ENCODE measurements at regions not wholly inside any gene's neighbourhood (a gene's known extent, or its start where the extent isn't known, plus 50 kb on each side); places are given as distances from the start of the nearest gene placed in this dataset.

- H3K36me3 ChIP-seq (ENCODE audit: control insufficient read depth, insufficient read depth, low read length) = no peaks in the 10 kb centered on the region
- H3K27ac ChIP-seq (ENCODE audit: low read length) = no peak overlapping the region
- CTCF ChIA-PET = no interaction called here
- in situ Hi-C loops (cut with HindIII; ENCODE audit: low pct_unique_long_range_greater_than_20kb, low sequenced_read_pairs) (no loop called here), intact Hi-C loops (cut with micrococcal nuclease; ENCODE audit: unreplicated experiment) (no loop called here)
- no peaks in the 10 kb centered on the region for H3K4me1 ChIP-seq (ENCODE audit: control insufficient read depth, insufficient read depth, low read length)
- ATAC-seq = no peak
- no peak for DNase-seq (ENCODE audit: low read depth, low spot score)
- POLR2A ChIA-PET = no interaction called here
- H3K27me3 ChIP-seq (ENCODE audit: control insufficient read depth, insufficient read depth, low read length) = no peaks in the 10 kb centered on the region
- BruUV-seq (replicated peaks) = no TSS peak
- H3K4me3 ChIP-seq (ENCODE audit: low read depth in 2 of 2, low read length in 2 of 2) = no peak overlapping the region
- TF ChIP-seq POLR2AphosphoS5 (IDR thresholded peaks at IDR 0.05; ENCODE audit: low read depth, low read length) (no peak), SIN3A (IDR thresholded peaks at IDR 0.05; ENCODE audit: borderline replicate concordance, insufficient read depth, low read depth, low read length) (no peak), TCF7L2 (IDR thresholded peaks at IDR 0.05; ENCODE audit: low read depth, low read length) (no peak)
- no peaks in the 10 kb centered on the region for H3K9me3 ChIP-seq (ENCODE audit: control insufficient read depth, insufficient read depth, low read depth, low read length)
Measured at GRCh38 chr2:6652251-6652650, 213.5 kb downstream of the CMPK2 start.

- H3K4me3 ChIP-seq (ENCODE audit: low read depth in 2 of 2, low read length in 2 of 2) = no peak overlapping the region
- no peaks in the 10 kb centered on the region for H3K9me3 ChIP-seq (ENCODE audit: control insufficient read depth, insufficient read depth, low read depth, low read length)
- in situ Hi-C loops (cut with HindIII; ENCODE audit: low pct_unique_long_range_greater_than_20kb, low sequenced_read_pairs) = no loop called here
- H3K36me3 ChIP-seq (ENCODE audit: control insufficient read depth, insufficient read depth, low read length) = no peaks in the 10 kb centered on the region
- H3K27ac ChIP-seq (ENCODE audit: low read length) = no peak overlapping the region
- intact Hi-C loops (cut with micrococcal nuclease; ENCODE audit: unreplicated experiment) = no loop called here
- no peak for TF ChIP-seq SIN3A (IDR thresholded peaks at IDR 0.05; ENCODE audit: borderline replicate concordance, insufficient read depth, low read depth, low read length)
- TF ChIP-seq, protein P1, sequence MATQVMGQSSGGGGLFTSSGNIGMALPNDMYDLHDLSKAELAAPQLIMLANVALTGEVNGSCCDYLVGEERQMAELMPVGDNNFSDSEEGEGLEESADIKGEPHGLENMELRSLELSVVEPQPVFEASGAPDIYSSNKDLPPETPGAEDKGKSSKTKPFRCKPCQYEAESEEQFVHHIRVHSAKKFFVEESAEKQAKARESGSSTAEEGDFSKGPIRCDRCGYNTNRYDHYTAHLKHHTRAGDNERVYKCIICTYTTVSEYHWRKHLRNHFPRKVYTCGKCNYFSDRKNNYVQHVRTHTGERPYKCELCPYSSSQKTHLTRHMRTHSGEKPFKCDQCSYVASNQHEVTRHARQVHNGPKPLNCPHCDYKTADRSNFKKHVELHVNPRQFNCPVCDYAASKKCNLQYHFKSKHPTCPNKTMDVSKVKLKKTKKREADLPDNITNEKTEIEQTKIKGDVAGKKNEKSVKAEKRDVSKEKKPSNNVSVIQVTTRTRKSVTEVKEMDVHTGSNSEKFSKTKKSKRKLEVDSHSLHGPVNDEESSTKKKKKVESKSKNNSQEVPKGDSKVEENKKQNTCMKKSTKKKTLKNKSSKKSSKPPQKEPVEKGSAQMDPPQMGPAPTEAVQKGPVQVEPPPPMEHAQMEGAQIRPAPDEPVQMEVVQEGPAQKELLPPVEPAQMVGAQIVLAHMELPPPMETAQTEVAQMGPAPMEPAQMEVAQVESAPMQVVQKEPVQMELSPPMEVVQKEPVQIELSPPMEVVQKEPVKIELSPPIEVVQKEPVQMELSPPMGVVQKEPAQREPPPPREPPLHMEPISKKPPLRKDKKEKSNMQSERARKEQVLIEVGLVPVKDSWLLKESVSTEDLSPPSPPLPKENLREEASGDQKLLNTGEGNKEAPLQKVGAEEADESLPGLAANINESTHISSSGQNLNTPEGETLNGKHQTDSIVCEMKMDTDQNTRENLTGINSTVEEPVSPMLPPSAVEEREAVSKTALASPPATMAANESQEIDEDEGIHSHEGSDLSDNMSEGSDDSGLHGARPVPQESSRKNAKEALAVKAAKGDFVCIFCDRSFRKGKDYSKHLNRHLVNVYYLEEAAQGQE (IDR thresholded peaks at IDR 0.05; ENCODE audit: insufficient read depth in 1 of 2, low read depth in 2 of 2, low read length in 1 of 2) = no peak
- no peak for TF ChIP-seq TCF7L2 (IDR thresholded peaks at IDR 0.05; ENCODE audit: low read depth, low read length)
- TF ChIP-seq, protein P2, sequence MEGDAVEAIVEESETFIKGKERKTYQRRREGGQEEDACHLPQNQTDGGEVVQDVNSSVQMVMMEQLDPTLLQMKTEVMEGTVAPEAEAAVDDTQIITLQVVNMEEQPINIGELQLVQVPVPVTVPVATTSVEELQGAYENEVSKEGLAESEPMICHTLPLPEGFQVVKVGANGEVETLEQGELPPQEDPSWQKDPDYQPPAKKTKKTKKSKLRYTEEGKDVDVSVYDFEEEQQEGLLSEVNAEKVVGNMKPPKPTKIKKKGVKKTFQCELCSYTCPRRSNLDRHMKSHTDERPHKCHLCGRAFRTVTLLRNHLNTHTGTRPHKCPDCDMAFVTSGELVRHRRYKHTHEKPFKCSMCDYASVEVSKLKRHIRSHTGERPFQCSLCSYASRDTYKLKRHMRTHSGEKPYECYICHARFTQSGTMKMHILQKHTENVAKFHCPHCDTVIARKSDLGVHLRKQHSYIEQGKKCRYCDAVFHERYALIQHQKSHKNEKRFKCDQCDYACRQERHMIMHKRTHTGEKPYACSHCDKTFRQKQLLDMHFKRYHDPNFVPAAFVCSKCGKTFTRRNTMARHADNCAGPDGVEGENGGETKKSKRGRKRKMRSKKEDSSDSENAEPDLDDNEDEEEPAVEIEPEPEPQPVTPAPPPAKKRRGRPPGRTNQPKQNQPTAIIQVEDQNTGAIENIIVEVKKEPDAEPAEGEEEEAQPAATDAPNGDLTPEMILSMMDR (IDR thresholded peaks at IDR 0.05) = no peak
- TF ChIP-seq POLR2AphosphoS5 (IDR thresholded peaks at IDR 0.05; ENCODE audit: low read depth, low read length) = no peak
- no peaks in the 10 kb centered on the region for H3K27me3 ChIP-seq (ENCODE audit: control insufficient read depth, insufficient read depth, low read length)
- CTCF ChIA-PET = no interaction called here
- POLR2A ChIA-PET = no interaction called here
- BruUV-seq (replicated peaks) = no TSS peak
- no peak for ATAC-seq
- H3K4me1 ChIP-seq (ENCODE audit: control insufficient read depth, insufficient read depth, low read length) = no peaks in the 10 kb centered on the region
- DNase-seq (ENCODE audit: low read depth, low spot score) = no peak
Measured at GRCh38 chr2:6653281-6653750, 212.4 kb downstream of the CMPK2 start.

DNA sequence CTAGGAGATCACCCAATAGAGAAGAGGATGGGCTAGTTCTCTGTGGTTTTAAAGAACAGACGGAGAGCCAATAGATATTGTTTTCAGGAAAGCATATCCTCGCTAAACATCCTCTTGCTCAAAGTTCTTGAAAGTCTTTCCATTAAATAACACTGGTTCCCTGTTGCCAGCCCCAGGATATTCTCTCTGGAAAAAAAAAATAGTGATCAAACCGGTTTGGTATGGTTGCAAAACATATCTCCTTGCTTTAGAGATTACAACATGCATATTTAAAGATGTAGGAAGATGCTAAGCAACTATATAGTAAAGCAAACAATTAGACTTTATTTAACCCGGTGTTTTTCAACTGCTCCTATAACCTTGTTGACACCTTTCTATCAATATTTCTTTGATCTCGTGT lies 211.4 kb downstream of the CMPK2 start:
- intact Hi-C loops (cut with micrococcal nuclease; ENCODE audit: unreplicated experiment) = no loop called here
- DNase-seq (ENCODE audit: low read depth, low spot score) = no peak
- Histone ChIP-seq H3K27me3 (ENCODE audit: control insufficient read depth, insufficient read depth, low read length) (no peaks in the 10 kb centered on the region), H3K27ac (ENCODE audit: low read length) (no peak overlapping the region), H3K4me3 (ENCODE audit: low read depth in 2 of 2, low read length in 2 of 2) (no peak overlapping the region), H3K4me1 (ENCODE audit: control insufficient read depth, insufficient read depth, low read length) (no peaks in the 10 kb centered on the region), H3K9me3 (ENCODE audit: control insufficient read depth, insufficient read depth, low read depth, low read length) (no peaks in the 10 kb centered on the region), H3K36me3 (ENCODE audit: control insufficient read depth, insufficient read depth, low read length) (no peaks in the 10 kb centered on the region)
- TF ChIP-seq, protein P1 (IDR thresholded peaks at IDR 0.05; ENCODE audit: insufficient read depth in 1 of 2, low read depth in 2 of 2, low read length in 1 of 2) = no peak
- TF ChIP-seq TCF7L2 (IDR thresholded peaks at IDR 0.05; ENCODE audit: low read depth, low read length) = no peak
- TF ChIP-seq, protein P2 (IDR thresholded peaks at IDR 0.05) = no peak
- no peak for TF ChIP-seq SIN3A (IDR thresholded peaks at IDR 0.05; ENCODE audit: borderline replicate concordance, insufficient read depth, low read depth, low read length)
- TF ChIP-seq POLR2AphosphoS5 (IDR thresholded peaks at IDR 0.05; ENCODE audit: low read depth, low read length) = no peak
- no peak for ATAC-seq
- POLR2A ChIA-PET = no interaction called here
- in situ Hi-C loops (cut with HindIII; ENCODE audit: low pct_unique_long_range_greater_than_20kb, low sequenced_read_pairs) = no loop called here
- BruUV-seq (replicated peaks) = no TSS peak
- CTCF ChIA-PET = no interaction called here
